ENCODE measurements at regions not wholly inside any gene's neighbourhood (a gene's known extent, or its start where the extent isn't known, plus 50 kb on each side); places are given as distances from the start of the nearest gene placed in this dataset.
A peak's percentile ranks its signal among the peaks of the same experiment; 100 is the strongest.
"Not testable (repeated sequence)": the region's sequence is repeated elsewhere in the genome, so short reads cannot be mapped to it uniquely, and the experiment has no call there.

GRCh38 chr13:81283561-81283960, 942.6 kb upstream of the SPRY2 start:
- no peak for DNase-seq (ENCODE audit: low spot score)

- no peak for DNase-seq (ENCODE audit: low spot score)
Measured at GRCh38 chr13:81283062-81283461, 942.1 kb upstream of the SPRY2 start.

- no peak for DNase-seq (ENCODE audit: low spot score)
Measured at GRCh38 chr13:81275666-81276258, 934.8 kb upstream of the SPRY2 start.

- no peak for DNase-seq (ENCODE audit: low spot score)
Measured at GRCh38 chr13:81247711-81248110, 906.8 kb upstream of the SPRY2 start.

DNA sequence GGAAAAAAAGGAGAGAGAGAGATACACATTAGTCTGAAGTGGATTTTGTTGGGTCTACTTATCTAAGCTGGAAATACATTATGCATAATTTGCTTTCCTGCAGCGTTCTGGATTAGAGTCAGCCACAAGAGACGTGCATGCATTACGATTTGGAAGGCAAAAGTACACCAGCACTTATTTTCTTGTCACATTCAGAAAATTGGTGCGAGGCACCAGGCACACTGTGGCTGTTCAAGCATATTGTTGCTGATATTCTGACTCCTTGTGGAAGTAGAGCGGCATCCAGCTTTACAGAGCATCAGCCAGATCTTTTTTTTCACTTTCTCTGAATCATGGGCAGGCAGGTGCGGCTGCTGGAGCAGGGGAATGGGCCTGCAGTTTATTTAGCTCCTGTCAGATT, 905.6 kb upstream of the SPRY2 start:
- no peak for DNase-seq (ENCODE audit: low spot score)

DNA sequence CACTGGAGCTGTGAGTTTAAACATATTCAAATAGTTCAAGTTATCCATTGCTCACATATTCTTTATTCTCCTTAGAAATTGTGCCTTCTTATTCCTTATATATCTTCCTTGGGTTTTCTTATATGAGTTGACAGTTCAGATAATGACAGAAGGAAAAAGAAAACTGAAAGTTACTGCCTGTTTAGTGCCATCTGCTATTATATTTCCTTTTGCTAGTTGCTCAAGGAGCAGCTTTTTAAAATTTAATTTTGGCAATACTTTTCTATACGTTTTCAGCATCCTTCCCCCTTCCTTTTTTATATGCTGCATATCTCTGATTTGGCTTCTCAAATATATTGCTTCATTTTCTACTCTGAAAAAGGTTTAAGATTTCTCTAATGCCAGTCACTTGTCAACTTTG, 903.1 kb upstream of the SPRY2 start:
- no peak for DNase-seq (ENCODE audit: low spot score)

GRCh38 chr13:81230386-81230785, 889.5 kb upstream of the SPRY2 start:
- DNase-seq (ENCODE audit: low spot score) = no peak

GRCh38 chr13:81226830-81227229, 885.9 kb upstream of the SPRY2 start:
- not testable (repeated sequence) for DNase-seq (ENCODE audit: low spot score)

- no peak for DNase-seq (ENCODE audit: low spot score)
Measured at GRCh38 chr13:81224209-81224833, 883.4 kb upstream of the SPRY2 start.

DNA sequence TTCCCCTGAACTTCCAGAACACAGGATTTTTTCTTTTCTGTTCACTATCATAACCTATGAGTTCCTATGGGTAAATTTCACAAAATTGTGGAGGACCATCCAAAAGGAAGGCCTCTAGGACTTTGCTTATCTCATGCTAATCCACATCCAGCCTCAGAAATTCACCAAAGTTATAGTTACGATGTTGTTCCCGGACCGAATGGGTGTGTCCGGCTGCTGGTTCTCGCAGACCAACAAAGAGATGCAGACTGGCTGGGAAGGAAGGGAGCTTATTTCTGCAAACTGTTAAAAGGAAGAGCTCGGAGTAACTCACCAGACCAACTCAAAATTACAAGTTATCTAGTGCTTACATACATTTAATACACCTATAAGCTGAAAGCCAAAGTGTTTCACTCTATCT, 882.9 kb upstream of the SPRY2 start:
- no peak for DNase-seq (ENCODE audit: low spot score)

GRCh38 chr13:81211713-81212112, 870.8 kb upstream of the SPRY2 start:
- no peak for DNase-seq (ENCODE audit: low spot score)

DNA sequence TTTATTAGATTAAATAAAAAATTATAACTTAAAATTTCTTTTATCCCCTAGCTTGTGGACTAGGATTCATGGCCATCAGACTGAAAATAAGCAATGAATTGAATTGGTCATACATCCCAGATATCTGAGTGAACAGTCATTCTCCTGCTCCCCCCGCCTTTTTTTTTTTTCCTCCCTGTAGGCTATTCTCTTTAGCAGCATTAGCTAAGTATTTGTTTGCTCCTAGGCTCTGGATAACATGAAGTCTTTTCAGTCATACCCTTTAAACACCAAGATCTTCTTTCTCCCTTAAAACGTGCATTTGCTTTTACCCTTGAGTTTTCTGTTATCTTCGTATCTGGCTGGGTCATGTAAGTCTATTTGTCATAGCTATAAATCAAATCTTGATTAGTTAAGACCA, 866.7 kb upstream of the SPRY2 start:
- no peak for DNase-seq (ENCODE audit: low spot score)

DNA sequence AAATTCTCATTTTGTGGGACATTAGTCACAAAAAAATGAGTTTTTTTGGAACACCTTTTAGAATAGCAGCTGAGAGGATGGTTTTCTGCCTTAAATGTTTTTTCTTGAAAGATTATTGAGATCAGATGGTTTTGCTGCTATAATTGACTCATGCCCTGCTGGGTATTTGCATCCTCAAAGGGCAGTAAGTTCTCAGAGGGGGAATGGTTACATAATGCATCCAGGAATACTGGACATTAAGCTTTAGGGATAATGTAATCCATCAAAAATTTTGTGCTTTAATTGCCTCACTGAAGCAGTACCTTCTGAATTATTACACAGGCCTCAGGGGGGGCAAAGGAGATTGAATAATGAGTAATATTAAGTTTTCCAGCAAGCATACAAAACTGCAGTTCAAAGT, 866.3 kb upstream of the SPRY2 start:
- DNase-seq (ENCODE audit: low spot score) = no peak

GRCh38 chr13:81203783-81204182, 862.9 kb upstream of the SPRY2 start:
- DNase-seq (ENCODE audit: low spot score) = no peak

GRCh38 chr13:81199956-81200355, 859.0 kb upstream of the SPRY2 start:
- DNase-seq (ENCODE audit: low spot score) = no peak

DNA sequence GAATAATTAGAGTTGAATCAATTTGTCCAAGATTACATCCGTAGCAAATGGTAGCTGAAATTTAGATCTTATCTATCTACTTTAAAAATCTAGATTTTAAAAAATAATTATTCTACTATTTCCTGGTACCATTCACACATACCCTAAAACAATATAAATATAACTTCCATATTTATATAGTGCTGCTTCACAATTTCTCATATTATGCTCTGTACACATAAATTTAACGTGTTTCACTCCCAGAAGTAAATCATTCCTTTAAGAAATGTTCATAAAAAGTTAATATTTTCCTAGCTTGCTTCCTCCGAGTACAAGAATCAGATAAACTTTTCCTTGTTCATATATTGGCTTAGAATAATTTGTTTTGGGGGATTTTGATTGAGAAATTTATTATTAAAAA, 857.0 kb upstream of the SPRY2 start:
- DNase-seq (ENCODE audit: low spot score) = no peak

DNA sequence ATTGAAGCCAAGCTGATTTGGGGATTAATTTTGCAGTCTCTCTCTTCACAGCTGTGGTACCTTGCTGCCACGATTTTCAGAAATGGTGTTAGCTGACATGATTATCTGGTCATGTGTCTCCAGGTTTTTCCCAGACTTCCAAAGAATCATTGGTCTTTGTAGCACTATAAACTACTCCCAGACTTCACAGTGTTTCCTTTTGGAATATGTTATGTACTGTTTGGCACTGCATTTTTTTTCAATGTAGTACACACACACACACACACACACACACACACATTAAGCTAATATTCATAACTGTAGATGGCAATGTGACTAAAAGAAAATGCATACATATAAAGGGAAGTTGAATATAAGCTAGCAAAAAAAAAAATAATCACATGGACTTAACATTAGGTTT, 856.6 kb upstream of the SPRY2 start:
- no peak for DNase-seq (ENCODE audit: low spot score)

DNA sequence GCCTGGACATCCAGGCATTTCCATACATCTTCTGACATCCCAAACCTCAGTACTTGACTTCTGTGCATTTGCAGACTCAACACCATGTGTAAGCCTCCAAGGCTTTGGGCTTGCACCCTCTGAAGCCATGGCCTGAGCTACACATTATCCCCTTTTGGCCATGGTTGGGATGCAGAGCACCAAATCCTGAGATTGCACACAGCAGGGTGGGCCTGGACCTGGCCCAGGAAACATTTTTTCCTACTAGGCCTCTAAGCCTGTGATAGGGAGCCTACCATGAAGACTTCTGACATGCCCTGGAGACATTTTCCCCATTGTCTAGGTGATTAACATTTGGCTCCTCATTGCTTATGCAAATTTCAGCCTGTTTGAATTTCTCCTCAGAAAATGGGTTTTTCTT, 853.4 kb upstream of the SPRY2 start:
- no peak for DNase-seq (ENCODE audit: low spot score)

GRCh38 chr13:81184556-81185265, 843.8 kb upstream of the SPRY2 start:
- DNase-seq (ENCODE audit: low spot score) = no peak

GRCh38 chr13:81172603-81173002, 831.7 kb upstream of the SPRY2 start:
- DNase-seq (ENCODE audit: low spot score) = no peak

GRCh38 chr13:81171065-81171647, 830.2 kb upstream of the SPRY2 start:
- peak; percentile 19 for DNase-seq (ENCODE audit: low spot score)

GRCh38 chr13:81163823-81164222, 822.9 kb upstream of the SPRY2 start:
- not testable (repeated sequence) for DNase-seq (ENCODE audit: low spot score)

- no peak for DNase-seq (ENCODE audit: low spot score)
Measured at GRCh38 chr13:81153478-81153877, 812.6 kb upstream of the SPRY2 start.
